ENCODE measurements at regions not wholly inside any gene's neighbourhood (a gene's known extent, or its start where the extent isn't known, plus 50 kb on each side); places are given as distances from the start of the nearest gene placed in this dataset.

GRCh38 chr1:208923456-208923855 is 660.1 kb upstream of the CAMK1G start:
- no peak for DNase-seq

- DNase-seq = no peak
Observed at GRCh38 chr1:208923946-208924720, 659.4 kb upstream of the CAMK1G start.

- DNase-seq = no peak
Observed at GRCh38 chr1:208924928-208925327, 658.6 kb upstream of the CAMK1G start.

GRCh38 chr1:208928349-208929010 is 655.0 kb upstream of the CAMK1G start:
- DNase-seq = no peak

GRCh38 chr1:208929575-208929974 is 653.9 kb upstream of the CAMK1G start:
- DNase-seq = no peak

GRCh38 chr1:208931936-208932335 is 651.6 kb upstream of the CAMK1G start:
- DNase-seq = no peak

- DNase-seq = no peak
Observed at GRCh38 chr1:208933984-208934525, 649.5 kb upstream of the CAMK1G start.

GRCh38 chr1:208934933-208935332 is 648.6 kb upstream of the CAMK1G start:
- no peak for DNase-seq

GRCh38 chr1:208935517-208936187 is 647.9 kb upstream of the CAMK1G start:
- no peak for DNase-seq

GRCh38 chr1:208939537-208940085 is 643.9 kb upstream of the CAMK1G start:
- DNase-seq = no peak

- no peak for DNase-seq
Observed at GRCh38 chr1:208942394-208943130, 641.0 kb upstream of the CAMK1G start.

- no peak for DNase-seq
Observed at GRCh38 chr1:208943291-208943690, 640.2 kb upstream of the CAMK1G start.

- DNase-seq = no peak
Observed at GRCh38 chr1:208944981-208945451, 638.5 kb upstream of the CAMK1G start.

- no peak for DNase-seq
Observed at GRCh38 chr1:208950206-208950605, 633.3 kb upstream of the CAMK1G start.

- DNase-seq = no peak
Observed at GRCh38 chr1:208951026-208951525, 632.4 kb upstream of the CAMK1G start.

- DNase-seq = no peak
Observed at GRCh38 chr1:208951908-208952307, 631.6 kb upstream of the CAMK1G start.

GRCh38 chr1:208962867-208963266 is 620.6 kb upstream of the CAMK1G start:
- no peak for DNase-seq

- DNase-seq = no peak
Observed at GRCh38 chr1:208965351-208965750, 618.2 kb upstream of the CAMK1G start.

- no peak for DNase-seq
Observed at GRCh38 chr1:208967334-208967733, 616.2 kb upstream of the CAMK1G start.

- no peak for DNase-seq
Observed at GRCh38 chr1:208974717-208975116, 608.8 kb upstream of the CAMK1G start.

- no peak for DNase-seq
Observed at GRCh38 chr1:208975456-208975855, 608.1 kb upstream of the CAMK1G start.

- no peak for DNase-seq
Observed at GRCh38 chr1:208977012-208977411, 606.5 kb upstream of the CAMK1G start.

Data from NCI-H526 (cell line).